Right ventricle myocardium superior (tissue), 1 donor: ENCODE measurements at regions not wholly inside any gene's neighbourhood (a gene's known extent, or its start where the extent isn't known, plus 50 kb on each side); places are given as distances from the start of the nearest gene placed in this dataset.

Source experiments
- ATAC-seq: fragments of 200-7000 bp; cut with Tn5 transposase; one replicate; pipeline ENCODE4 v1.9.1; 2020; ENCODE audit warnings: mild to moderate bottlenecking; ENCODE audit not compliant: poor library complexity
- DNase-seq: peaks from one replicate; pipeline ENCODE4 v3.0.0-alpha.2; 2020
- intact Hi-C: fragments of 100-400 bp; cut with DNase I; formaldehyde crosslinking; loops from one replicate; pipeline ENCODE4 v1.11.2; 2022
- donor health status: DM: no; HTN: yes; CAD: no; lungs with severe emphysema.

DNA sequence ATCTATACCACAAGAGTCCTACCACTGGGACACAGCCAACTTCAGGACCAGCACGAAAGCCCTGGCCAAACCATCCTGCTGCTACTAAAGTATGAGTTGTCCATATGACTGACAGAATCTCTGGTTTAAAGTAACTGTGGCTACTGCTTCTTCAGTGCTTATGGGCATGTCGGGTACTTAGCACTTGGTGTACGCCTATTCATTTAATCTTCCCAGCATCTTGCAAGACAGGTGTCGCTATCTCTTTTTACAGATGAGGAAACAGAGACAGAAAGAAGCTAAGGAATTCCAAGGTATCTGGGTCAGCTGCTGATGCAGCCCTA is 203.4 kb upstream of the ID2 start:
- intact Hi-C loops: loop anchor here (10.0 kb wide), 1 partner anchor 206 kb away; the partner anchor contains the start of gene ID2
- ATAC-seq: no peak

DNA sequence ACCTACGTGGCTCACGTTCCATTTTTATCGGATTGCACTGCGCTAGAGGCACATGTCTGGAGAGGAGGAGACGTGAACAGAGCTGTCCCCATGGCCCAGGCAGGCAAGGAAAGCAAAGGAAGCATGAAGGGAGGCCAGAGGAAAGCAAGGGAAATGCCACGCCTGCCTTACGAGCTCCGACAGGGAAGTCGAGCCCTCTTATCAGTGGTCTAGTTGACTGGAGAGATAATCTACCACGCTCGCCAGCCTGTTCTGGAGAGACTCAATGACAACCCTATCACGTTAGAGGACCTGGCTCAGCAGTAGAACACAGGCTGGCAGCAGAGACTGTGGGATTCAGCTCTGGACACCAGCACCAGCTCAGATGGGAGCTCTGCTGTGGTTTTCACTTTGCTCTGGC is 202.6 kb upstream of the ID2 start:
- no peak for DNase-seq
- intact Hi-C loops: loop anchor here (10.0 kb wide), 1 partner anchor 206 kb away; the partner anchor contains the start of gene ID2

More for the DNA sequence above, 203.4 kb upstream of the ID2 start:
- DNase-seq: no peak

DNA sequence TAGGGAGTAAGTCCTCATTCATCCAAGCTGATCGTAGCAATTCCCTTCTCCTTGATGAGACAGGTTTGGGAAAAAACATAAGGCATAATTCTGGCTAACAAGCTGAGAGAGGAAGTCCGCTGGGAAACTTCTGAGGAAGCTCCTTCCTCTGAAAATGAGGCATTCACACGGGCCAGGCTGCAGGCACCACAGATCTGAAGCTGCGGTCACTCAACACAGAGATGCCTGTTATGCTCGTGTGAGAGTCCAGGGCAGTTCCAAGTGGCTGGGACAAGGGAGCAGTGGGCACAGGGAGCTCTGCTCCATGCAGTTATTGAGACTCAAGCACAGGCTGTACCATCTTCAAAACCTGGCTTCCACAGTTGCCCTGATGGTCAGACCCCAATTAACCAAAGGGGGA is 200.9 kb upstream of the ID2 start:
- intact Hi-C loops: no loop called here
- DNase-seq (no peak), ATAC-seq (no peak)

More for the DNA sequence above, 202.6 kb upstream of the ID2 start:
- ATAC-seq: peak; percentile 92

DNA sequence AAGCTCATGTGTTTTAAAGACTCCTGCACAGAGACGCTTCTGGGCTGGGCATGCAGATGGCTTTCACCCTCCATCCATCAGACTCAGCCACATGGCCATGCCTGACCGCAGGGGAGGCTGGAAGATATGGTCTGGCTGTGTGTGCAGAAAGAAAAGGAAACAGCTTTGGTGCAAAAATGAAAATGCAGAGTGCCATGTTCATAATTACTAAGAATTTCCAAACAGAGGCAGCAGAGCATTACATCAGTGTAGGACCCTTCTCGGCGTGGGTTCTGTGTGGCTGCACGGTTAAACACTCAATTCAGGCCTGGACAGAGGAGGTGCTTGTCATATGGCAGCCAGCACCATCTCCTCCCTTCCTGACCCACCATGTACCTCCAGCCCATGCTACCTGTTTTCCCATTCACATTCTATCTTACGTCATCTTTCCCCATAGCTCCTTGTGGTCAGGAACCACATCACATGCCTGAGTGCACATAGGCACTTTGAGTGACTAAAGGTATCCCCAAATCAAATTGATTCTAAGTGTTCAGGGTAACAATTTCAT is 200.3 kb upstream of the ID2 start:
- intact Hi-C loops: no loop called here
- no peak for DNase-seq
- no peak for ATAC-seq

DNA sequence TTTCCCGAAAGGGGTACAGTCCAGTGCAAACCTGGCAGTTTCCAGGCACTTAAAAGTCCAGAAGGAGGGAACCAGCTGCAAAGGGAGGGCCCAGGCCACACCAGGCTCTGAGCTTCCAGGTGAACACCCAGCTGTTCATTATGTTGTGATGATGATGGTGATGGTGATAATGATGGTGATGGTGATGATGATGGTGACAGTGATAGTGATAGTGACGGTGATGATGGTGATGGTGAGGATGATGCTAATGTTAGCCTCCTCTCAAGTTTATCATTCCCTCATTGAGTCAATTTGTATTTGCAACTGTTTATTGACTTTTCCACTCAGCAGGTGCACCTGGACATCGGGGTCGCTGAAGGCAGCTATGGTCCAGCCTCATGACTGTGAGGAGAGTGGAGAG is 199.4 kb upstream of the ID2 start:
- no peak for ATAC-seq
- no peak for DNase-seq
- intact Hi-C loops: no loop called here

DNA sequence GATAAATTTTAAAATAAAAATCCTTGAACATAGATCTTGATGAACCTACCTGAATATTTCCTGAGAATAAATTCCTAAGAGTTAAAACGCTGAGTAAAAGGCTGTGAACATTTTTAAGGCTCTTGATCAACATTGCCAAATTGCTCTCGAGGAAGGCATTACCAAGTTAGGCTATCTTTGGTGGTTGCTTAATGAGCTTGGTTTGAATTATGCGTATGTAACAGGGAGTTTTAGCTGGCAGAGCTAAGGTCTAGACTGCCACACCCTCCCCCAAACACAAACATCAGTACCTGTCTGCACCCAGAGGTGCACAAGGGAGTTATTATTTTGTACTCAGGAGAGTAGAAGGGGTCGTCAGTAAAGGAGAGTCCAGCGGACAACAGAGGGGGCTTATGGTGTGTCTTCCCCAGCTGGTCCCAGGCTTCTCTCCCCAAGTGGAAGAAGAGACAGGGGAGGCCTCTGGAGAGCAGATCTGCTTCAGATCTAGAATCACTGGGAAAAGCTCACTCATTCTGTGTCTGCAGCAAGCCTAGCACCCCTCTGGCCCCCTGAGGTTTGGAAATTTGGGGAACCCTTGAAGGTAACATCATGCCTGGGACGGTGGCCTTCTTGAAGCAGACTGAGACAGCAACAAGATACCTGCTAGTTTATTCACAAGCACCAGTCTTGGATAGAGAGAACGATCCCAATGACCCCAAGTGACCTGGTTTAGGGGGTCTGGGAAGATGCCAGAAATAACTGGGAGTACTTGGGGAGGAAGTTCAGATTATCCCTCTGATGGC is 197.2 kb upstream of the ID2 start:
- intact Hi-C loops: no loop called here

DNA sequence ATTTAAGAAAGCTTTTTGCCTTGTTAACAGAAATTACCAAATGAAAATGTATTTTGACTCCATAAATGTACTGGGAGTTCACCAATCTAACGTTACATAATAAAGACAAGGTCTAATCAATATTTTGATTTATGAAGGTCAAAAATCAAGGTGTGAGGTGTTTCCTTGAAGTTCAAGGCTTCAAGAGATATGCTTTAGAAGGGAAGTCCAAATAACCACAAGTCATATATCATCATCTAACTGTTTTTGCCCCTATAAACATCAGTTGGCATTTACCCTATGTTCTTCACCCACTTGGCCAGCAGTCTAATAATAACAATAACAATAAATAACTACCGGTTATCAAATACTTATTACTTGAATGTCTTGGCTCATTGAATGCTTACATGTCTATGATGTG is 196.1 kb upstream of the ID2 start:
- DNase-seq: no peak
- intact Hi-C loops: no loop called here
- no peak for ATAC-seq

More for the DNA sequence above, 197.2 kb upstream of the ID2 start:
- DNase-seq: no peak
- ATAC-seq: no peak

DNA sequence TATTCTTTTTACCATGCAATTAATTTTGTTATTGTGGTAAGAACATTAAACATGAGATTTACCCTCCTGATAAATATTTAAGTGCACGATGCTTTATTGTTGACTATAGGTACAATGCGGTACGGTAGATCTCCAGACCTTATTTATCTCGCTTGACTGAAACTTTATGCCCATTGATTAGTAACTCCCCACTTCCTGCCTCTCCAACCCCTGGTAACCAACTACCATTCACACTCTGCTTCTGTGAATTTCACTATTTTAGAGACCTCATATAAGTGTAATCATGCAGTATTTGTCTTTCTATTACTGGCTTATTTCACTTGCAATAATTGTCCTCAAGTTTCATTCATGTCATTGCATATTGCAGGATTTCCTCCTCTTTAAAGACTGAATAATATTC is 195.7 kb upstream of the ID2 start:
- intact Hi-C loops: no loop called here
- DNase-seq (no peak), ATAC-seq (no peak)

DNA sequence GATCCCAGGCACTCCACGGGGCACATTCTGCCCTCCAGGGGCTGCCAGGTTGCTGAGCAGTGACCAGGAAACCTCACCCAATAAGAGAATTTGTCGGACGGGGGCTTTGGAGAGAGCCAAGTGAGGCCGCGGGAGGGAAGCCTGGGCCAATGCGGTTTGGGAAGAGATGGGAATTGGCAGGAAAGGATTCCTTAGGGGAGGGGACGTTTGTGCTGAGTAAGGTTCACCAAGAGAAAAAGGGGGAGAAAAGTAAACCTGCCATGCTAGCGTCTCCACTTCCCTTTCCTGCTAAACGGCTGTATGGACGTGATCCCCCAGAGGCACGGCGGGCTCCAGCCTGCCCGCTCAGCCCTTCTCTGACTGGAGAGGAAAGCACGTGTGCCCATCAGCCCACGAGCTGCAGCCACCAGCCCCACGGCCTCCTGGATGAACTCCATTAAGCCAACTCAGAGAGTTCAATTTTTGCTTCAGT is 194.4 kb upstream of the ID2 start:
- intact Hi-C loops: no loop called here
- ATAC-seq (no peak), DNase-seq (no peak)

DNA sequence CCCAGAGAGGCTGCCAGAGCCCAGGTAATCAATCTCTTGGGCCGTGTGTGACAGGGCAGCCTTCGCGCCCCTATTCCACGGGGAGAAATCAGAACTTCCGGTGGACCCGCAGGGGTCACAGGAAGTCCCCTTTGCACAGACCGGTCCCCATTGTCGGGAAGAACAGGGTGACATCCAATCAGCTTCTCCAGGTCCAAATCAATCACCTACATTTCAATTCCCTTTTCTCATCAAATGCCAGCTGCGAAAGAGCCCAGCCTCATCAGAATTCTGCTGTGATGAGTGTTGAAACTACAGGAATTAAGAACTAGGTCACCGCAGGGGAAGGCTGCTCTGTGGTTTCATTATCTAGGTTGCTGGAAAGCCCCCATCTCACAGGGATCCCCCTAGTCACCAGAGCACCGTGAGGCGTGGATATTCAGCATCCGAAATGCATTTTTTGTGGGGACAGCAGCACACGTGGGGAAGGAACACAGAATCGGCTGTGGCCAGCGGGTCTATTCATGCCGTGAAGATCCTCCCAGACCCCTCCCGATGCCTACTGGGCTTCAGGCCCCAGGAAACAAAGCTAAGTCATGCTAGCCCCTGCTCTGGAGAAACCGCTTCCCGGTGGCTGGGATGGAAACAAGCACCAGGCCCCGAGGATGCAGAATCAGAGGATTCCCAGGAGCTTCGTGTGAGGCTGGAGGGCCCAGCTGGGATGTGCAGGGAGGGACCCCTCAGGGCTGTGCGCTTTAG is 193.7 kb upstream of the ID2 start:
- intact Hi-C loops: no loop called here
- peak; percentile 33 for ATAC-seq

DNA sequence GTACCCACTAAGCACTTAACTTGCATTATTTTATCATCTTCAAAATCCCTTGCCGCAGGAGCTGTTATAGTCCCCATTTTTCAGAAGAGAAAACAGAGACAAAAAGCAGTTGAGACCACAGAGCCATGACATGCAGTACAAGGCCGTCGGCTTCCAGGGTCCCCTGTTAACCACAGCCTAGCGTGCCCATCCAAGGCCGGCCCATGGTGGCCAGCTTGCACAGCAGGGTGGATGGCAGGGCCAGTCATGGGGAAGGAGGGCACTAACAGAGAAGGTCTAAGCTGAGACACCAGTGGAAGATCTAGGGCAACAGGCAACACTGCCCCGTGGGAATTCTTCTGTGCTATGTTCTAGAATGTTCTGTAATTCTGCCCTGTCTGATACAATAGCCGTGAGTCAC is 192.6 kb upstream of the ID2 start:
- intact Hi-C loops: no loop called here
- DNase-seq (no peak), ATAC-seq (no peak)

More for the DNA sequence above, 193.7 kb upstream of the ID2 start:
- no peak for DNase-seq

DNA sequence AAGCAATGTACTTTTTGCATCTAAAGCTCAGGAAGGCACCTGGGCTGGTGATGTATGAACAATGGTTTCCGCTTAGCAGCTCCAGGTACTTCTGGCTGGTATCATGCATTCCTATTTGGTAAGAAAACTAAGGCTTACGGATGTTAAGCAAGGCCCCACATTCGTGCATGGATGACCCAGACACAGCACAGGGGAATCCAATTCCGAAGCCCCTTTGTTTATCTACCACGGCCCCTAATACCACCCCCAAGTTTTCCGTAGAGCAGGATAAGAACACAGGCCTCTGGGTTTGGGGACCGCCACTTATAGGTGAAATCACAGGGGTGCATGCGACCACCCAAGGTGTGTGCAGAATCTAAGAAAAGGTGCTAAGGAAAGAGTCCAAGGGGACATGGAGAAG is 192.1 kb upstream of the ID2 start:
- intact Hi-C loops: no loop called here
- DNase-seq: no peak
- no peak for ATAC-seq

DNA sequence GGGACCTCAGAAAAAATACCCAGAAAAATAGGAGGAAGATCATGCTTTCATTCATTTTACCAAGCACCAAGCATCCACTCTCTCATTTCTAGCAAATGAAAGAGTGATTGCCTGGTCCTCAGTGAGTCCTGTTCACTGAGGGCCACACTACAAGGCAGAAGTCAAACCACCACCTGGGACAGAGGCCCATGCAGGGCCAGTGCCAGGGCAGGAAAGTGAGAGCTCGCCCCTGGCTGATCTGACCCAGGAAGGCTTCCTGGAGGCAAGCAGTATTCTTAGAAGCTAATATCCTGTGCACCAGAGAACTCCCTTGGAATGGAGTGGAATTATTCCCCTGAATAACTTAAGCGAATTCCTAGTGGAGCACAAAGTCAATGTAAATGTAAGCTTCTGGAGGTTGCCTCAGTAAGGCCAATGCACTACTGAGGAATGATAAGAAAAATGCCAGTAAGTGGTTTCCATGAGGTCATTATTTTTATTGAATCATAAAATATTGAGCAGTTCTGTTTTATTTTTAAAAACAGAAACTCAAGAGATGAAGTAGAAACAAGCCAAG is 191.6 kb upstream of the ID2 start:
- no peak for DNase-seq
- ATAC-seq: no peak
- intact Hi-C loops: no loop called here

DNA sequence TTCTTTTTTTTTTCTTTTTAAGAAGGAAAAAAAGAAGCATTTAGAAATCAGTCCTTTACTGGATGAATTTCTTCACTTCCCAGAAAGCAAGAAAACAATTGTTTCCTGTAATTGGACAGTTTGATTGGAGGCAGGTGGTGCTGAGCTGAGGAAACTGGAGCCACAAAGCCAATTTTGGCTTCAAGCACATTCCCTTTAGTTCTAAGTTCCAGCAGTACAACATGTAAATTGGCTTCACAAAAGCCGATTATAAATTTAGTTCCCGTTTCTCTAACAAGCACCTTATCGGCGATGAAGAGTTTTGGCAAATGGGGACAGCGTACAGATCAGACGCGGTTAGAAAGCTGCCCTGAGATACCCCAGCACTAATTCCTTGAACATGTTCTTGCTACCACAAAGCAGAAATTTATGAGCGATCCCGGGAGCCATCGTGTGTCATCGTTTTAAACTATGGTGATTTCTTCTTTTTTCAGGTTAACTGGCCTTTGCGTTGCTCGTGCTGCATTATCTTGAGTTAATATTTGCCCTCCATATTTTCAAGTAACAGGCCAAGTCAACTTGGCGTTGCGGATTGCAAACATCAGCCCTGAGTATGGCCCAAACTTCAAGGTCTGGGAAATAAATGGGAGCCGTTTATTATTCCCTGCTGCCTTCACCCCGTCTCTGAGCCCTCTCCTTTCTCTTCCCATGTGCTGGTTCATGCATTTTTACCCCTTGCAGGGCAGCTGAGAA is 190.4 kb upstream of the ID2 start:
- ATAC-seq: peak; percentile 57

DNA sequence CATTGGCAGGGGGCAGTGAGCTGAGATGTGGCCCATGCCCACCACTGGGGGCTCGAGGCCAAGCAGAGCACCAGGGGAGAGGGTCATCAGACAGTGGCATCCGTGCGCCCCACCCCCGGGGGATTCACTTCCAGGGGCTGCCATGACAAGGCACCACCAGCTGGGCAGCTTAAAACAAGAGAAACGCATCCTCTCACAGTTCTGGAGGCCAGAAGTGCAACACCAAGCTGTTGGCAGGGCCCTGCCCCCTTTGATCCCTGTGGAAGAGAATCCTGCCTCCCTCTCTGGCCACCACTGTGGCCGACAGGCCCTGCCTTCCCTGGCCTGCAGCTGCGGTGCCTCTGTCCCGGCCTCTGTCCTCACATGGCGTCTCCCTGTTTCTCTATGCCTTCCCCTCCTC is 187.7 kb upstream of the ID2 start:
- intact Hi-C loops: no loop called here
- no peak for ATAC-seq
- DNase-seq: no peak

More for the DNA sequence above, 190.4 kb upstream of the ID2 start:
- DNase-seq: no peak
- intact Hi-C loops: no loop called here

DNA sequence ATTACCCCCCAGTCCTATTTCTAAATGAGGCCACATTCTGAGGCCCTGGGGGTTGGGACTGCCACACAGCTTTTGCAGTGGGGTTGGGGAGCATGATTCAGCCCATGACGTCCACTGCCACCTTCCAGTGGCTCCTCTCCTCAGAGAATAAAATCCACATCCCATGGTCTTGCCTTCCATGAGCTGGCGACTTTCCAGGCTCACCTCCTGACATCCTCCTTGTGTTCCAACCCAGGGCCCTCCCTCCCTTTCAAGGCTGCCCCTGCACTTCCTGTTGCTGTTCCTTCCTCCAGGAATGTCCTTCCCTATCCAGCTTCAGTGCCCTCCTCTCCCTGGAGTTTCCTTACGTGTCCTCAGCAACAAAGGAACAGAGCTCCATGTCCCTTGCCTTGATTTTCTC is 187.3 kb upstream of the ID2 start:
- DNase-seq: no peak
- peak; percentile 7 for ATAC-seq
- intact Hi-C loops: no loop called here

DNA sequence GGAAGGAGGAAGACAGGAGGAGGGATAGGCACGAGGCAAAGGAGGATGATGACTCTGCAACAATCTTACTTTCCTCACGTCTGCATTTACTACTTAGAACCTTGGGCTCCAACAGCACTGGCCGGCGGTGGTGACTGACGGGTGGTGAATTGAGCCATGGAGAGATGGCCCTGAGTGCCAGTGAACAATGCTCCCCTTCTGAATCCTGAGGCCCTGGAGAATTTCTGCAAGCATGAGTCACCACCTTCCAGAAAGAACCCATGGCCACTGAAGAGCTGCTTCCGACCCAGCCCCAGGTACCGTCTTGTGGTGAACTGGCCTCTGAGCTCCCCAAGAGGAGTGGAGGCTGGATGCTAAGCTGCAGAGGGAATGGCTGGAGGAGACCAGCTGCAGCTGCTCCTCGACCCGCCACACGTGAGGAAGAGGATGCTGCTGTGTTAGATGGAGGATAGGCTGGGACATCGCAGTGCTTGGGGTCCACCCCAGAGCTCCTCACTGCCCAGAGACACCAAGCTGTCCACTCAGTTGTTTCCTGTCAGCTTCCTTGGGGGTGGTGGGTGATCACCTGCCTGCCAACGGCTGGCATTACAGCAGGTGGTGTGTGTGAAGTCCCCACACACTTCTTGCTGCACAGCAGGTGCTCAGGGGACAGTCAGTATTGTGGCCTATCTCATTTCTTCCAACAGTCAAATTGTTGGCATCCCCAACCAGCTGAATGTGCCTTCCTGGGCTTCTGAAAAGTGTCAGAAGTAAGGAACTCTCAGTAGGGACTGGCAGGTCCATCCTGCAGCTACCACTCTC is 186.5 kb upstream of the ID2 start:
- DNase-seq (no peak), ATAC-seq (no peak)
- intact Hi-C loops: no loop called here

DNA sequence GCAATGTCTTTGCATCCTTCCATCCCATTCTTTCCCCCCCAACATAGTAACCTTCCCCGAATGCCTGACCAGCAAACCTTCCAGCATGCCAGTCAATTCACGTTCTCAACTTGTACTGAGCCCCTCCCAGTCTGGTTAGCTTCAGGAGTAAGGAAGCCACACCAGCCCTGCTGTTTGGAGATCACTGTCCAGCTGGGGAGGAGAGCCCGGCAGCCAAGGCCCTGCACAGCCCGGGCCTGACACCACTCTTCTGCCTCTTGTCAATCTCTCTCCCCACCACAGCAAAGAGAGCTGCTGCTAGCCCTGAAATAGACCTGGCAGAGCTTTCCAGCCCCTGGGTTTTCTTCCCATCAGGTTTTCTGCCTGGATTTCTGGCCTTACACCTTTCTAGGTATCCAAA is 185.8 kb upstream of the ID2 start:
- ATAC-seq (peak; percentile 79), DNase-seq (no peak)
- intact Hi-C loops: no loop called here
